CD4-positive, CD25-positive, alpha-beta regulatory T cell (primary cell): ENCODE measurements at regions not wholly inside any gene's neighbourhood (a gene's known extent, or its start where the extent isn't known, plus 50 kb on each side); places are given as distances from the start of the nearest gene placed in this dataset.
A peak's percentile ranks its signal among the peaks of the same experiment; 100 is the strongest.

ENCODE experiments used
- ATAC-seq, 2 donors: fragments of 150-1000 bp; cut with Tn5 transposase; one replicate each; pipeline ENCODE4 v1.10.0; 2021; ENCODE audit warnings: low read depth in 2 of 2, moderate number of reproducible peaks in 2 of 2, moderate library complexity in 1 of 2
- DNase-seq, 3 donors: peaks; one replicate each; pipeline versions ENCODE4 v3.0.0 to v3.0.0-alpha.2; 2012 to 2022; ENCODE audit warnings: mixed read lengths in 1 of 3
- H3K27ac ChIP-seq: one replicate; pipeline ENCODE4 v1.7.0; 2013; ENCODE audit warnings: mild to moderate bottlenecking, low read length; ENCODE audit not compliant: insufficient read depth, poor library complexity, severe bottlenecking
- H3K27me3 ChIP-seq: one replicate; pipeline ENCODE4 v1.7.0; 2013; ENCODE audit warnings: low read length; ENCODE audit not compliant: control insufficient read depth, insufficient read depth
- H3K36me3 ChIP-seq: one replicate; pipeline ENCODE4 v1.7.0; 2013; ENCODE audit warnings: mild to moderate bottlenecking, low read length, moderate library complexity; ENCODE audit not compliant: control insufficient read depth, insufficient read depth
- H3K4me1 ChIP-seq: 2 replicates; pipeline ENCODE4 v1.7.0; 2013; ENCODE audit warnings: mild to moderate bottlenecking, low read length; ENCODE audit not compliant: insufficient read depth, control insufficient read depth, poor library complexity, severe bottlenecking
- H3K4me3 ChIP-seq: one replicate; pipeline ENCODE4 v1.7.0; 2013; ENCODE audit warnings: low read depth, mild to moderate bottlenecking, low read length, moderate library complexity
- H3K9me3 ChIP-seq, 2 experiments: 1 replicate in 1 of 2; 2 replicates in 1 of 2; pipeline ENCODE4 v1.7.0; 2013; ENCODE audit warnings: low read length in 2 of 2, mild to moderate bottlenecking in 1 of 2, moderate library complexity in 1 of 2; ENCODE audit not compliant: control insufficient read depth in 2 of 2
- H3K27ac Mint-ChIP-seq, 3 donors: one replicate each; pipeline ENCODE4 v1.8.0; 2020 to 2022; ENCODE audit warnings: mild to moderate bottlenecking in 3 of 3, mixed read lengths in 3 of 3, moderate library complexity in 2 of 3
- H3K27me3 Mint-ChIP-seq: one replicate; pipeline ENCODE4 v1.8.0; 2022; ENCODE audit warnings: mild to moderate bottlenecking, mixed read lengths
- H3K36me3 Mint-ChIP-seq: one replicate; pipeline ENCODE4 v1.8.0; 2020; ENCODE audit warnings: mixed read lengths
- H3K4me1 Mint-ChIP-seq, 4 donors: one replicate each; pipeline ENCODE4 v1.8.0; 2020 to 2022; ENCODE audit warnings: mixed read lengths in 4 of 4, mild to moderate bottlenecking in 1 of 4
- H3K4me3 Mint-ChIP-seq, 4 donors: one replicate each; pipeline ENCODE4 v1.8.0; 2020 to 2022; ENCODE audit warnings: mild to moderate bottlenecking in 4 of 4, mixed read lengths in 4 of 4, moderate library complexity in 3 of 4
- H3K9me3 Mint-ChIP-seq, 7 donors: one replicate each; pipeline ENCODE4 v1.8.0; 2020 to 2022; ENCODE audit warnings: mixed read lengths in 7 of 7, mild to moderate bottlenecking in 3 of 7, moderate library complexity in 2 of 7

DNA sequence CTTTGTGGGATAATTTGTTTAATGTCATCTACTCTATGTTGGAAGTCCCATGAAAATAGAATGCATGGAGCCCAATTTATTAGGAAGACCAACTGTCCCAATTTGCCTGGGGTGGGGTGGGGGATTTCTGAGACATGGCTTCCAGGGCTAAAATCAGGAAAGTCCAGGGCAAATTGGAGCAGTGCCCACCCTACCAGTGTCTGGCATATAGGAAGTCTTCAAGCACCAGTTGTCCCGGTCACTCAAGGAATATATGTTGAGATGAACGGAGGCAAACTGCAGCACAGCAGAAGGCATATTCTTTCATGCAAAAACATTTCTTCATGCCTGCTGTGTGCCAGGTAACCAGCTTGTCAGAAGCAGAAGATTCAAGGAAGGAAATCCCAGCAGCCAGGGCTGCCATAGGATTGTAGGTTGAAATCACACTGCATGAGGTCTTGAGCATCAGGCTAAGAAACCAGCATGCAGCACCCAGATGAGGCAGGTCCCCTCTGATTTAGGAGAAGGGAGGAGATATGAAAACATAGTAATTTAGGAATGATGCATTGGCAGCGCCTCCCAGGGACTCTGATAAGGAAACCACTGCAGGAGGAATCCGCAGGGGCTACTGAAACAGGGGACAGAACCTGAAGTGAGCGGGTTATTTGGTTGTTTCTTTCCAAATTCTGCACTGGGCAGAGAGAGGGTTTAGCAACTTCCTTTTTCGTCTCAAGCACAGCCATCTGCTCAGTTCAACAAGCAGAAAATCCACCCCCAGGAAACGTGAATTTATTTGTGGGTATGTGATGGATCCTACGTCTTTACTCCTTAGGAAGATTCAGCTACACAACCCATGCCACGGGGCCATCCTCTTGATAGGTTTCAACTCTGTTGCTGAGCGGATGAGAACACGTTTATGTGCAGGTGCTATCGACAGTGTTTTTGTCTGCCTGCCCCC, 112.6 kb upstream of the CPEB4 start:
- H3K27me3 ChIP-seq: no peaks in the 10 kb centered on the region
- H3K4me3 ChIP-seq: no peak overlapping the region
- no peaks in the 10 kb centered on the region for H3K36me3 Mint-ChIP-seq
- peaks cover 0 to 10% (median 6%) of the 10 kb centered on the region in 4 donors for H3K4me1 Mint-ChIP-seq
- no peaks in the 10 kb centered on the region for H3K36me3 ChIP-seq
- DNase-seq (no peak), ATAC-seq (no peak)
- H3K27ac ChIP-seq: no peak overlapping the region
- no peaks in the 10 kb centered on the region for H3K4me1 ChIP-seq
- peak overlapping the region in 1 of 3 donors; percentile 35 for H3K27ac Mint-ChIP-seq
- H3K9me3 ChIP-seq: no peaks in the 10 kb centered on the region
- no peak overlapping the region for H3K4me3 Mint-ChIP-seq
- peaks cover 0 to 2% (median 0%) of the 10 kb centered on the region in 7 donors for H3K9me3 Mint-ChIP-seq
- no peaks in the 10 kb centered on the region for H3K27me3 Mint-ChIP-seq

DNA sequence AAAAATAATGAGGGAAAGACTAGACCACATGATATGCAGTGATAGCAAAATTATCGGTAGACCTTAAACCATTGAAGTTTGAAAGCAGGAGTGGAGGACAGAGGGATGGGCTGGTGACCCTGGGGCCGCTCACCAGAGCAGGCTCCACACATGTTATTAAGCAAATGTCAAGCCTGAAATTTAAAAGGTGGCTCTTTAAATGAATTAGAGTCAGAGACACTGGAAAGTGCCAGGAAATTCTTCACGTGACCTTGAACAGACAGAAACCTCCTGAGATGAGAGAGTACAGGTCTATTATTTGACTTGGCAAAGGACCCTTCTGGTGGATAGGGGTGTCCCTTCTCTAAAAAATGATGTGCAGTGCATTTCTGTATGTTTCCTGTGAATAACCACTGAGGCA, 111.0 kb upstream of the CPEB4 start:
- Mint-ChIP-seq H3K4me1 (peaks cover 8 to 21% (median 14%) of the 10 kb centered on the region in 4 donors), H3K27ac (no peak overlapping the region), H3K4me3 (no peak overlapping the region), H3K36me3 (no peaks in the 10 kb centered on the region), H3K27me3 (no peaks in the 10 kb centered on the region), H3K9me3 (peaks cover 0 to 2% (median 0%) of the 10 kb centered on the region in 7 donors)
- Histone ChIP-seq H3K27ac (no peak overlapping the region), H3K4me1 (peaks cover 12% of the 10 kb centered on the region), H3K27me3 (no peaks in the 10 kb centered on the region), H3K4me3 (no peak overlapping the region), H3K36me3 (no peaks in the 10 kb centered on the region), H3K9me3 (no peaks in the 10 kb centered on the region)
- DNase-seq: no peak
- ATAC-seq: no peak

DNA sequence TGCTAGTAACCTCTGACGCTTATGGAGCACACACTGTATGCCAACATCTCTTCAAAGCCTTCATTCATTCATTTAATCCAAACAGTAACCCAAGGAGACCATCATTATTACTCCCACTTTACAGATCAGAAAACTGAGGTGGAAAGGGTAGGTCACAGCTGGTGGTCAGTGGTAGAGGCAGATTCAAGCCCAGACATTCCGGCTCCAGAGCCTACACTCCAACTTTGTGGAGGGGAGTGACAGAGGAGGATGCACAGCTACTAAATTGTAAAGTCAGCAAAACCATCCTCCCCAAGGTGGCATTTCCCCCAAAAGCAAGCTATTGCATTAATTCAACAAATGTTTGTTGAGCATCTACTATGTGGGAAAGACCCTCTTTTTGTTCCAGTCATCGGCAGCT, 110.5 kb upstream of the CPEB4 start:
- Histone ChIP-seq H3K9me3 (no peaks in the 10 kb centered on the region), H3K27ac (no peak overlapping the region), H3K4me1 (peaks cover 16% of the 10 kb centered on the region), H3K4me3 (no peak overlapping the region), H3K36me3 (no peaks in the 10 kb centered on the region), H3K27me3 (no peaks in the 10 kb centered on the region)
- H3K27me3 Mint-ChIP-seq: no peaks in the 10 kb centered on the region
- no peak overlapping the region for H3K4me3 Mint-ChIP-seq
- ATAC-seq (no peak), DNase-seq (no peak)
- H3K9me3 Mint-ChIP-seq: peaks cover 0 to 2% (median 0%) of the 10 kb centered on the region in 7 donors
- no peaks in the 10 kb centered on the region for H3K36me3 Mint-ChIP-seq
- peak overlapping the region in 1 of 3 donors; percentile 6 for H3K27ac Mint-ChIP-seq
- H3K4me1 Mint-ChIP-seq: peaks cover 14 to 26% (median 16%) of the 10 kb centered on the region in 4 donors

DNA sequence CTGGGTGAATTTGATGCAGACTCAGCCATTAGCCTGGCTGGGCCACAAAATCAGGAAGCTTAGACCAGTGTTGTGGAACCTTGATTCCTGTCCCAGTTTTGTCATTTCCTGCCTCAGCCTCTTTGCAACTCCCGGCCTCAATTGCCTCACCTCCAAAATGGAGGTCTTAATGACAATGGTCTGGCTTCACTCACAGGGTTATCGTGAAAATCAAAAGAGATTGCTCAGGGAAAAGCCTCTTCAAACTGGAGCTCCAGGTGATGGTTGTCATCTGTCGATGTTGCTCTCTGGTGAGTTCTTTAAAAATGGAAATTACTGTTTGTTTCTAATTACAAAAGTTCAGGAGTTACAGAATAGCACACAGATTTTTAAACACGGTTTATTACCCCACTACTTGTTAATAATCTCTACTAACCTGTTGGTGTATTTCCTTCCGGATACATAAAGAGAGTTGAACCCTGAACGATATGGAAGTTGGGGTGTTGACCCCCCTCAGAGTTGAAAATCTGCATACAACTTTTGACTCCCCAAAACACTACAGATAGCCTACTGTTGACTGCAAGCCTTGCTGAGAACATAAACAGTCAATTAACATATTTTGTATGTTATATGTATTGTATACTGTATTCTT, 109.9 kb upstream of the CPEB4 start:
- Histone ChIP-seq H3K9me3 (no peaks in the 10 kb centered on the region), H3K27me3 (no peaks in the 10 kb centered on the region), H3K36me3 (no peaks in the 10 kb centered on the region), H3K4me3 (no peak overlapping the region), H3K27ac (no peak overlapping the region), H3K4me1 (peaks cover 16% of the 10 kb centered on the region)
- Mint-ChIP-seq H3K27me3 (no peaks in the 10 kb centered on the region), H3K4me3 (no peak overlapping the region), H3K27ac (no peak overlapping the region), H3K36me3 (no peaks in the 10 kb centered on the region), H3K9me3 (peaks cover 0 to 2% (median 0%) of the 10 kb centered on the region in 7 donors), H3K4me1 (peaks cover 14 to 31% (median 18%) of the 10 kb centered on the region in 4 donors)
- DNase-seq: no peak
- ATAC-seq: no peak

DNA sequence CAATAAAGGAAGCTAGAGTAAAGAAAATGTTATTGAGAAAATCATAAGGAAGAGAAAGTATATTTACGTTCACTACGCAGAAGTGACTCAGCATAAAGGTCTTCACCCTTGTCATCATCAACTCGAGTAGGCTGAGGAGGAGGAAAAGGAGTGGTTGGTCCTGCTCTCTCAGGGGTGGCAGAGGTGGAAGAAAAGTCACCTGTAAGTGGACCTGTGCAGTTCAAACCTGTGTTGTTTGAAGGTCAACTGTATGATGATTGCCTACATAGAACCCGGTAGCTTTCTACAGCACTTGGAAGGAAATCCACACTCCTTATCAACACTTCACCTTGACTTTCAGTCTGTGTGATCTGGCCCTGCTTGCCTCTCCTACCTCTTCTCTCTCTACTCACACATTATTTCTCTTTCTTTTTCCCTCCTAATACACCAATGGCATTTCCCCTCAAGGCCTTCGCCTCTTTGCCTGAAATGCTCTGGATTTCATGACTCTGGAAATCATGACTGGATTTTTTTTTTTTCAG, 109.3 kb upstream of the CPEB4 start:
- no peak for ATAC-seq
- Mint-ChIP-seq H3K9me3 (peaks cover 0 to 2% (median 0%) of the 10 kb centered on the region in 7 donors), H3K27ac (peak overlapping the region in 1 of 3 donors; percentile 62), H3K4me1 (peaks cover 14 to 36% (median 20%) of the 10 kb centered on the region in 4 donors), H3K4me3 (no peak overlapping the region), H3K36me3 (no peaks in the 10 kb centered on the region), H3K27me3 (no peaks in the 10 kb centered on the region)
- Histone ChIP-seq H3K4me3 (no peak overlapping the region), H3K27me3 (no peaks in the 10 kb centered on the region), H3K36me3 (no peaks in the 10 kb centered on the region), H3K4me1 (peaks cover 16% of the 10 kb centered on the region), H3K9me3 (no peaks in the 10 kb centered on the region), H3K27ac (no peak overlapping the region)
- DNase-seq: peak in 1 of 3 donors; percentile 46

DNA sequence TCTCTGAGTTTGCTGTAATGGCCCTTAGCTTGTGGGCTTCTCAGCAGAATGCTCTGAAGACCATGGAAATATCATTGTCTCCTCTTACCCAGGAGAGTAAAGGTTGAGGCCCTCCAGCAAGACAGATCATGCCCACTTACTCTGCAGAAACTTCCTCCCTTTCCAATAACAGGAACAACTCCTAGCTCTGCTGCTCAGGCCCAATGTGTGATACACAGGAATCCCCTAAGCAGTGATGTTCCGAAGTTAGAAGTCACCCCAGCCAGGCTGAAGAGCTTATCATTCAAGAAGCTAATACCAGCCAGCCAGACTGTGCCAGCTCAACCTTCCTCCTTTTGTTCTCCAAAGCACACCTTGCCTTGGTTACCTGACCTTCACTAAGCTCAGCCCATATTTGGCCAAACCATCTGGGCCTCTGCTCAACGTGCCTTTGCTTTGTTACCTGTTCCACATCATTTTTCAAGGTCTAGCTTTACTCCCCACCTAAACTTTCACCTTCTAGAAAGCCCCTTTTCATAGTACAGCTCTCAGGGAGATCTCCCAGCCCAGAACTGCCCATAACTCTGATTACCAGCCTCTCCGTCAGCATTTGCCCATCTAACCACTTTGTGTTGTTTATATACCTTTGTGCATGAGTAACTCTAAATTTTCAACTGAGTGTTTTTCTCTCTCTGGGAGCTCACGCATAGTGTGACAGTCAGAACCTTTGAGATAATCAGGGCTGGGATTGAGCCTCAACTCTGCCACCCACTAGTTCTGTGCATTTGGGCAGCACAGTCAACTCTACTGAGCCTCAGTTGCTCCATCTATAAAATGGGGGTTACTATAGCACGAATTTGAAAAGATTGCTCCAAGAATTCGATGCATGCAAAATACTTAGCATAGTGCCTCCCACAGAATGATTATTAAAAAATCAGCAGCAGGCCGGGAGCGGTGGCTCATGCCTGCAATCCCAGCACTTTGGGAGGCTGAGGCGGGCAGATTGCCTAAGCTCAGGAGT, 107.6 kb upstream of the CPEB4 start:
- Histone ChIP-seq H3K9me3 (no peaks in the 10 kb centered on the region), H3K36me3 (no peaks in the 10 kb centered on the region), H3K27ac (no peak overlapping the region), H3K27me3 (no peaks in the 10 kb centered on the region), H3K4me1 (peaks cover 16% of the 10 kb centered on the region), H3K4me3 (no peak overlapping the region)
- H3K27ac Mint-ChIP-seq: peak overlapping the region; percentile 54 to 99 (median 81)
- no peaks in the 10 kb centered on the region for H3K36me3 Mint-ChIP-seq
- H3K9me3 Mint-ChIP-seq: peaks cover 0 to 2% (median 0%) of the 10 kb centered on the region in 7 donors
- H3K4me3 Mint-ChIP-seq: no peak overlapping the region
- no peak for ATAC-seq
- no peaks in the 10 kb centered on the region for H3K27me3 Mint-ChIP-seq
- DNase-seq: no peak
- peaks cover 14 to 36% (median 20%) of the 10 kb centered on the region in 4 donors for H3K4me1 Mint-ChIP-seq

DNA sequence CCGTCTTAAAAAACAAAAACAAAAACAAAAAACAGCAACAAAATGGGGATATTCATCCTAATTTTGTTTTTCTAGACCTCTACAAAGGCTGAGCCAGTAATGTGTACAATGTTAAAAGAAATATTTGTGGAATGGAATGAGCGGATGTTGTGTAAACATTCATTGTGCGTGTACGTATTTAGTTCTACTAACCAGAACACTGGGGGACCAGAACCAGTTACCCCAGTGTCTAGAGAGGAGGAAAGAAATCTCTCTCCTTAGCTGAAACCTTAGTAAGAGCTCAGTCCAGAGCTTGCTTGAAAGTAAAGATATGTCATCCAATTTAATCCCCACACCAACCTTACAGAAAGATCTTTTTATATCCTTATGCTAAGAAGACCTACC, 106.7 kb upstream of the CPEB4 start:
- Histone ChIP-seq H3K27me3 (no peaks in the 10 kb centered on the region), H3K9me3 (no peaks in the 10 kb centered on the region), H3K4me3 (peak overlapping the region; percentile 67), H3K27ac (peak overlapping the region; percentile 83), H3K36me3 (no peaks in the 10 kb centered on the region), H3K4me1 (peaks cover 16% of the 10 kb centered on the region)
- no peak for DNase-seq
- peaks cover 0 to 2% (median 0%) of the 10 kb centered on the region in 7 donors for H3K9me3 Mint-ChIP-seq
- H3K4me1 Mint-ChIP-seq: peaks cover 14 to 36% (median 21%) of the 10 kb centered on the region in 4 donors
- peak overlapping the region; percentile 99 for H3K27ac Mint-ChIP-seq
- no peaks in the 10 kb centered on the region for H3K27me3 Mint-ChIP-seq
- H3K4me3 Mint-ChIP-seq: peak overlapping the region; percentile 1 to 75 (median 34)
- no peaks in the 10 kb centered on the region for H3K36me3 Mint-ChIP-seq
- no peak for ATAC-seq
